Body of pancreas (tissue), 4 donors: ENCODE measurements at regions not wholly inside any gene's neighbourhood (a gene's known extent, or its start where the extent isn't known, plus 50 kb on each side); places are given as distances from the start of the nearest gene placed in this dataset.

Experiments
- CTCF ChIP-seq, 7 experiments: fragments of 450-650 bp in 4 of 7; fragments of 200-600 bp in 3 of 7; sonication (generic) in 3 of 7; IDR thresholded peaks; one replicate each; pipeline ENCODE4 v1.5.1; 2016 to 2019; ENCODE audit warnings: antibody characterized with exemption in 7 of 7
- POLR2A ChIP-seq, 3 donors: fragments of 450-650 bp; IDR thresholded peaks; one replicate each; pipeline ENCODE4 v1.6.1; 2016; ENCODE audit warnings: antibody characterized with exemption in 3 of 3, mild to moderate bottlenecking in 2 of 3

GRCh38 chr14:27927519-27927918, 839.1 kb upstream of the FOXG1 start:
- TF ChIP-seq POLR2A (IDR thresholded peaks at IDR 0.05) (no peak), CTCF (IDR thresholded peaks at IDR 0.05) (no peak)
